Epithelial cell of proximal tubule (primary cell): ENCODE measurements at regions not wholly inside any gene's neighbourhood (a gene's known extent, or its start where the extent isn't known, plus 50 kb on each side); places are given as distances from the start of the nearest gene placed in this dataset.
"Not testable (repeated sequence)": the region's sequence is repeated elsewhere in the genome, so short reads cannot be mapped to it uniquely, and the experiment has no call there.

Experiments used
- DNase-seq: peaks from one replicate; pipeline ENCODE4 v3.0.0-alpha.2; 2011; ENCODE audit warnings: low read depth
- H3K4me3 ChIP-seq: 2 replicates; pipeline ENCODE4 v1.5.1; 2011; ENCODE audit warnings: low read depth, mild to moderate bottlenecking, low read length
- CTCF ChIP-seq: conservative IDR thresholded peaks from 2 replicates; pipeline ENCODE4 v1.5.1; 2012; ENCODE audit warnings: low read depth, mild to moderate bottlenecking, low read length

GRCh38 chr4:188437535-188437934 lies 298.3 kb downstream of the TRIML1 start:
- DNase-seq, result no peak
- no peak overlapping the region for H3K4me3 ChIP-seq
- TF ChIP-seq CTCF, result no peak

DNA sequence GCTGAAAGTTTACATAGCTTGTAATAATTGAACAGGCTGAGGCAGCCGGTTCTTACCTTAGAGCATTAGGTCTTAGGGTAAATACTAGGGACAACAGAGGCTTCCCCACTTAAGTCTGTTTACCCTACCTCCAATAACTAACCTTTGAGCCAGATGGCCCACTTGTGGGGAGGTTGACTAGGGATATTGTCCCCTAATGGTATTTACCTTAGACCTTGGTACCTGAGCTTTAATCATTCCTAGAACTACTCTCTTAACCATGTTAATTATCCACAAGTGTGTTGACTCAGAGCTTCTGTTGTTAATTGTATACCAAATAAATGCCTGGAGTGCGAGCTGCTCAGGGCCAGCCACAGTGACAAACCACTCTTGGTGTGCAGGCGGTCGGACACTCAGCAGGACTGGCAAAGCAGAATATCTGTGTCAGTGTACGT lies 299.2 kb downstream of the TRIML1 start:
- not testable (repeated sequence) for H3K4me3 ChIP-seq
- DNase-seq, result peak; percentile 10

GRCh38 chr4:188439641-188440311 lies 300.5 kb downstream of the TRIML1 start:
- DNase-seq, result no peak
- no peak overlapping the region for H3K4me3 ChIP-seq
- no peak for TF ChIP-seq CTCF

DNA sequence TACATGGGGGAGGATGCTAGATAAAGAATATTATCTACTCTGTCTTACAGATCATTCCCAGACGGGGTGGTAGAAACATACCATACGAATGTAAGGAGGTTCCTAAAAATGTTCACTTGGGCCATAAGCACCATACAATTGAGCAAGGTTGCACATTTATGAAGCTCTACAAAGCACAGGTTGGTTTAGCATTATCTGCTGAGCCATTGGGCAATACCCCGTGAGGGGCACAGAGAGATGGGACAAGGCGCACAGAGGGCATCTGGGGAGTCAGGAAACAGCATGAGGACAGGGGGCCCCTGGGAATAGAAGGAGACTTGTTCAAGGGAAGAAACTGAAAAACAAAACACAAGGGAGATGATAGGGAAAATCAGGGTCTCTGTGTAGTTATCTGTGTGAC lies 305.3 kb downstream of the TRIML1 start:
- TF ChIP-seq CTCF, result no peak
- no peak for DNase-seq
- no peak overlapping the region for H3K4me3 ChIP-seq

- not testable (repeated sequence) for DNase-seq, H3K4me3 ChIP-seq
Measured at GRCh38 chr4:188448996-188449395, 309.8 kb downstream of the TRIML1 start.

- no peak for DNase-seq
- TF ChIP-seq CTCF, result no peak
- no peak overlapping the region for H3K4me3 ChIP-seq
Measured at GRCh38 chr4:188450571-188450970, 311.3 kb downstream of the TRIML1 start.

- H3K4me3 ChIP-seq, result no peak overlapping the region
- no peak for DNase-seq
- no peak for TF ChIP-seq CTCF
Measured at GRCh38 chr4:188452097-188452496, 312.9 kb downstream of the TRIML1 start.

DNA sequence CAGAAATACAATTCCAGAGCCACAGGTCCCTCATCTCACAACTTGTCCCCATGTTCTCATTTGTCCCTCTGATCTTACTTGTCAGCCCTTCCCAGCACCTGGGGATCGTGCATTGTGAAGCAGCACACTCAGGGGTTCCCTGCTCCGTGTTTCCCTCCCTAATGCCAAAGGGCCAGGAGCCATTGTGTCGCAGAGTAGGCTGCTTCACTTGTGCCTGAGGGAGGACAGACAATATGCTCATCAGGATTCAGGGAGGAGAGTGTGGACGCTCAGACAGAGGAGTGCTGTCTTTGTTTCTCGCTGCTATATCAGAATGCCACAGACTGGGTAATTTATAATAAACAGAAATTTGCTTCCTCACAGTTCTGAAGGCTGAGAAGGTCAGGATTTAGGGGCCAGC lies 315.3 kb downstream of the TRIML1 start:
- no peak overlapping the region for H3K4me3 ChIP-seq
- TF ChIP-seq CTCF, result no peak
- DNase-seq, result no peak
